ENCODE measurements at regions not wholly inside any gene's neighbourhood (a gene's known extent, or its start where the extent isn't known, plus 50 kb on each side); places are given as distances from the start of the nearest gene placed in this dataset.
A peak's percentile ranks its signal among the peaks of the same experiment; 100 is the strongest.
"Not testable (repeated sequence)": the region's sequence is repeated elsewhere in the genome, so short reads cannot be mapped to it uniquely, and the experiment has no call there.

GRCh38 chr12:16828891-16829290, 222.9 kb upstream of the LMO3 start:
- peak; percentile 28 for DNase-seq

- no peak for DNase-seq
Measured at GRCh38 chr12:16807731-16808130, 201.8 kb upstream of the LMO3 start.

GRCh38 chr12:16796168-16796567, 190.2 kb upstream of the LMO3 start:
- no peak for DNase-seq

- DNase-seq: no peak
Measured at GRCh38 chr12:16789204-16789790, 183.3 kb upstream of the LMO3 start.

- no peak for DNase-seq
Measured at GRCh38 chr12:16788506-16789203, 182.7 kb upstream of the LMO3 start.

GRCh38 chr12:16785953-16786352, 180.0 kb upstream of the LMO3 start:
- no peak for DNase-seq

- no peak for DNase-seq
Measured at GRCh38 chr12:16785524-16785923, 179.6 kb upstream of the LMO3 start.

- not testable (repeated sequence) for DNase-seq
Measured at GRCh38 chr12:16769129-16769528, 163.2 kb upstream of the LMO3 start.

GRCh38 chr12:16766736-16767135, 160.8 kb upstream of the LMO3 start:
- no peak for DNase-seq

- DNase-seq: no peak
Measured at GRCh38 chr12:16763901-16764300, 157.9 kb upstream of the LMO3 start.

GRCh38 chr12:16756833-16757555, 151.0 kb upstream of the LMO3 start:
- DNase-seq: no peak

GRCh38 chr12:16730772-16731171, 124.8 kb upstream of the LMO3 start:
- DNase-seq: no peak

GRCh38 chr12:16726879-16727278, 120.9 kb upstream of the LMO3 start:
- no peak for DNase-seq

GRCh38 chr12:16719713-16720416, 113.9 kb upstream of the LMO3 start:
- DNase-seq: no peak

- DNase-seq: no peak
Measured at GRCh38 chr12:16716928-16717327, 111.0 kb upstream of the LMO3 start.

- DNase-seq: no peak
Measured at GRCh38 chr12:16692099-16692498, 86.1 kb upstream of the LMO3 start.

- DNase-seq: no peak
Measured at GRCh38 chr12:16691624-16692023, 85.7 kb upstream of the LMO3 start.

GRCh38 chr12:16688200-16688599, 82.2 kb upstream of the LMO3 start:
- no peak for DNase-seq

- no peak for DNase-seq
Measured at GRCh38 chr12:16685107-16685506, 79.1 kb upstream of the LMO3 start.

GRCh38 chr12:16681196-16681595, 75.2 kb upstream of the LMO3 start:
- DNase-seq: no peak

GRCh38 chr12:16675438-16675837, 69.5 kb upstream of the LMO3 start:
- DNase-seq: no peak

GRCh38 chr12:16674885-16675284, 68.9 kb upstream of the LMO3 start:
- DNase-seq: no peak

GRCh38 chr12:16670456-16671050, 64.6 kb upstream of the LMO3 start:
- no peak for DNase-seq
